ENCODE measurements at regions not wholly inside any gene's neighbourhood (a gene's known extent, or its start where the extent isn't known, plus 50 kb on each side); places are given as distances from the start of the nearest gene placed in this dataset.

DNA sequence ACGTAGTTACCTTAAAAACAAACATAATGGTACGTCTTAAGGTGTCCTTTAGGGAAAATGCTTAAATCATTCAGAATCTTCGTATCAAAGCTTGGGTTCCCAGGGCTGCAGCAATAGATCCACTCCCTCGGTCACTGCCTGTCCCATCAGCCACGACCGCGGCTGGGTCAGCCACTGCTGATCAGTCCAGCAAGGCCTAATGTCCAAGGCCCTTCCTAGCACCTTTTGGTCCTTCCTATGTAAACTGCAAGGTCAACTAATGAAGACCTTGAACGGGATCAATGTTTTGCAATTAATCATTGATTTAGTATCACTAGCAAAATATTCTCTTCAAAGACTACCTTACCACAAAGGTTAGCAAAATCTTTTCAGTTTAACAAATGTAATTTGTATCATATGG lies 122.2 kb upstream of the IGF1R start:
- peak overlapping the region; percentile 92 to 97 (median 93) for H3K27ac Mint-ChIP-seq
- no peaks in the 10 kb centered on the region for H3K9me3 Mint-ChIP-seq
- TF ChIP-seq, protein P1, sequence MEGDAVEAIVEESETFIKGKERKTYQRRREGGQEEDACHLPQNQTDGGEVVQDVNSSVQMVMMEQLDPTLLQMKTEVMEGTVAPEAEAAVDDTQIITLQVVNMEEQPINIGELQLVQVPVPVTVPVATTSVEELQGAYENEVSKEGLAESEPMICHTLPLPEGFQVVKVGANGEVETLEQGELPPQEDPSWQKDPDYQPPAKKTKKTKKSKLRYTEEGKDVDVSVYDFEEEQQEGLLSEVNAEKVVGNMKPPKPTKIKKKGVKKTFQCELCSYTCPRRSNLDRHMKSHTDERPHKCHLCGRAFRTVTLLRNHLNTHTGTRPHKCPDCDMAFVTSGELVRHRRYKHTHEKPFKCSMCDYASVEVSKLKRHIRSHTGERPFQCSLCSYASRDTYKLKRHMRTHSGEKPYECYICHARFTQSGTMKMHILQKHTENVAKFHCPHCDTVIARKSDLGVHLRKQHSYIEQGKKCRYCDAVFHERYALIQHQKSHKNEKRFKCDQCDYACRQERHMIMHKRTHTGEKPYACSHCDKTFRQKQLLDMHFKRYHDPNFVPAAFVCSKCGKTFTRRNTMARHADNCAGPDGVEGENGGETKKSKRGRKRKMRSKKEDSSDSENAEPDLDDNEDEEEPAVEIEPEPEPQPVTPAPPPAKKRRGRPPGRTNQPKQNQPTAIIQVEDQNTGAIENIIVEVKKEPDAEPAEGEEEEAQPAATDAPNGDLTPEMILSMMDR (IDR thresholded peaks at IDR 0.05; ENCODE audit: unreplicated experiment in 3 of 3): no peak
- no peaks in the 10 kb centered on the region for H3K36me3 Mint-ChIP-seq (ENCODE audit: low read depth)
- H3K4me3 Mint-ChIP-seq: no peak overlapping the region
- peaks cover 12% of the 10 kb centered on the region for H3K4me1 Mint-ChIP-seq
- H3K27me3 Mint-ChIP-seq (ENCODE audit: low read depth): peaks cover 4% of the 10 kb centered on the region

DNA sequence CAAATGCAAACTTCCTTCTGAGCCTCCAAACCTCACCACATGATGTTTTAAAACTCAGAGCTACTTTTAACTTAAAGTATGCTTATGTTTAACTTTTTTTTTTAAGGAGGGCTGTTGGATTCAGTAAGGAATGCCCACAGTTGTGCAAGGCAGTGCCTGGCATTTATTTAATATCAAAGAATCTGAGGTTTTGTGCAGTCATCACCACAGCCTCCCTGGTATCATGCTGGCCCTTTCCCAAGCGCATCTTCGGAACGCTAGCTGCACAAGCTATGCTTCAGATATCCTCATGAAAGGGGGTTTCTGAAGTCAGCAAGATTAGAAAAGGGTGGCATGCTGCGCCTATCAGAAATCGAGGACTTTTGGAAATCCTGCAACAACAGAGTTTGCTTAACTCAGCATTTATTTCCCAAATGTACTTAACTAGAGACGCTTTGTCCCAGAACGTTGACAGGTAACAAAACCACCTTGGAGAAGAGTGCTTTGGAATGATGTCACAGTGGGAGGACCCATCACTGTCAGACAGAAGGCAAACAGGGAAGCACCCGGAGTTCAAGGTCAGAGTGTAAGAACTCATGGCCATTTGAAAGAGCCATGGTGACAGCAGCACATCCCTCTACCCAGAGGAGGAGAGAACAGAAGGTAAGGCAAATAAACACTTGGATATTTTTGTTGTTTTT lies 120.2 kb upstream of the IGF1R start:
- Mint-ChIP-seq H3K27ac (no peak overlapping the region), H3K4me3 (no peak overlapping the region)
- TF ChIP-seq, protein P1 (IDR thresholded peaks at IDR 0.05; ENCODE audit: unreplicated experiment in 3 of 3): no peak

DNA sequence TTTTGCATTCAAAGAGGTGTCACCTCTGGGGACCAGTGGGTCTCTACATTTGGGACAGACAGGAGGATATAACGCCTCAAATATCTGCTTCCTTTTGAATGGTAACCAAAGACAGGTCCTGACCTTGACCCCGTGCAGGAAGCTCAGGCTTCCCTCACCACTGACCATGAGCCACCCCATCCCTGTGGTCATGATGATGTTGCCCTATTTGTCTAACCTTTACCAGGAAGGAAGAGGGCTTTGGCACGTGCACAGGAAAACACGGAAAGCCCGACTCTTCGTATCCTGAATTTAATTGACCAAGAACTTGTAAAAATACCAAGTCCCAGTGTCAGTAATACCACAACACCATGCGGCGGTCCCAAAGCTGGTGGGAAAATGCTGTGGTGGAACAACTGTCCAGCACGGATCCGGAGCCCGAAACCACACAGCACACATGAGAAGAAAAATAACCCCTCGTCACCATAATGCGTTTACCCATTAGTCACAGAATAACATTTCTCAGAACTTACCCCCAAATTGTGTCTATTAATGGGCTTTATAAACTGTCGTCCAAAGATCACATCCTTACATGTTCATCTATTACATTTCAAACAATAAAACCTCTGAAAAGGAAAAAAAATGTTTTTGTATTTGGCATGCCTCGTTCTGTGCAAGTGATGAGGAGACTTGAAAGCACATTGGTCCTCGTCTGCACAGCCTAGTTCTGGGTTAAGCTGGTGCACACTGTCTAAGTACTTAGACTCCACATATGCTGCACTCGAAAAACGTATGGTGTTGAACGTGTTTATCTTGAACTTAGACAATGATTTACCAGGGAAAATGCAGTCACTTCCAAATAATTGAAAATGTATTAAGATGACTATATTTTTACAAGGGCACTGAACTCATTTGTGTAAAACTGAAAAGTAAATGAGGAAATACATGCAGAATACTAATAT lies 118.9 kb upstream of the IGF1R start:
- Mint-ChIP-seq H3K4me1 (peaks cover 8% of the 10 kb centered on the region), H3K36me3 (ENCODE audit: low read depth) (no peaks in the 10 kb centered on the region), H3K9me3 (no peaks in the 10 kb centered on the region), H3K27me3 (ENCODE audit: low read depth) (peaks cover 4% of the 10 kb centered on the region), H3K4me3 (no peak overlapping the region), H3K27ac (no peak overlapping the region)
- TF ChIP-seq, protein P1 (IDR thresholded peaks at IDR 0.05; ENCODE audit: unreplicated experiment in 3 of 3): no peak

More for the DNA sequence above, 120.2 kb upstream of the IGF1R start:
- Mint-ChIP-seq H3K4me1 (peaks cover 12% of the 10 kb centered on the region), H3K9me3 (no peaks in the 10 kb centered on the region), H3K36me3 (ENCODE audit: low read depth) (no peaks in the 10 kb centered on the region), H3K27me3 (ENCODE audit: low read depth) (peaks cover 4% of the 10 kb centered on the region)

DNA sequence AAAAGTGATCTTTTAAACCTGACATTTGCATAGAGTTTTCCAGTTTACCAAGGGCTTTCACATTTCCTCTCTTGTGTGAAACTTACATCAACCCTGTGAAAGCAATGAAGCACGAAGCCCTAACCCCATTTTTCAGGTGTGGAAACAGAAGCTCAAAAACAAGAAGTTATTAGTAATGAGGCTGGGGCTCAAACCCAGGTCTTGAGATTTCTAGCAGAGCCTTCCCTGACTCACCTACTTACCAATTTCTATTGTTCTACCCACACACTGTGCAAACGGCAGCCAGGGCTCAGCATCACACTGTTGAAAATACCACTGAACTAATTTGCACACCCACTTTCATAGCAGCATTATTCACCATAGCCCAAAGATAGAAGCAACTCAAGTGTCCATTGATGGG lies 117.8 kb upstream of the IGF1R start:
- no peaks in the 10 kb centered on the region for H3K36me3 Mint-ChIP-seq (ENCODE audit: low read depth)
- H3K9me3 Mint-ChIP-seq: no peaks in the 10 kb centered on the region
- H3K4me3 Mint-ChIP-seq: no peak overlapping the region
- H3K27ac Mint-ChIP-seq: no peak overlapping the region
- TF ChIP-seq, protein P1 (IDR thresholded peaks at IDR 0.05; ENCODE audit: unreplicated experiment in 3 of 3): no peak
- H3K27me3 Mint-ChIP-seq (ENCODE audit: low read depth): peaks cover 4% of the 10 kb centered on the region
- H3K4me1 Mint-ChIP-seq: peaks cover 3% of the 10 kb centered on the region

DNA sequence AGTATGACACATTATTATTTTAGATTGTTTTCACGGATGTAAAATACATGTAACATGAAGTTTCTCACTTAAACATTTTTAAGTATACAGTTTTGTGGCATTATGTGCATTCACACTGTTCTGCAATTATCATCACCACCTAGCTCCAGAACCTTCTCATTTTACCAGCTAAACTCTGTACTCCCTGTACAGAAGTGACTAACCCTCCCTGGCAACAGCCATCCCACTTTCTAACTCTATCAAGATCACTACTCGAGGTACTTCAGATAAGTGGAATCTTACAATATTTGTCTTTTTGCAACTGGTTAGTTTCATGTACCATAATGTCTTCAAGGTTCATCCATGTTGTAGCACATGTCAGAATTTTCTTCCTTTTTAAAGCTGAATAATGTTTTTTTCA lies 116.3 kb upstream of the IGF1R start:
- H3K9me3 Mint-ChIP-seq: no peaks in the 10 kb centered on the region
- no peaks in the 10 kb centered on the region for H3K36me3 Mint-ChIP-seq (ENCODE audit: low read depth)
- no peak overlapping the region for H3K27ac Mint-ChIP-seq
- peaks cover 4% of the 10 kb centered on the region for H3K27me3 Mint-ChIP-seq (ENCODE audit: low read depth)
- TF ChIP-seq, protein P1 (IDR thresholded peaks at IDR 0.05; ENCODE audit: unreplicated experiment in 3 of 3): no peak
- no peak overlapping the region for H3K4me3 Mint-ChIP-seq
- H3K4me1 Mint-ChIP-seq: no peaks in the 10 kb centered on the region

All from nephron (organoid).